ENCODE measurements at regions not wholly inside any gene's neighbourhood (a gene's known extent, or its start where the extent isn't known, plus 50 kb on each side); places are given as distances from the start of the nearest gene placed in this dataset.

DNA sequence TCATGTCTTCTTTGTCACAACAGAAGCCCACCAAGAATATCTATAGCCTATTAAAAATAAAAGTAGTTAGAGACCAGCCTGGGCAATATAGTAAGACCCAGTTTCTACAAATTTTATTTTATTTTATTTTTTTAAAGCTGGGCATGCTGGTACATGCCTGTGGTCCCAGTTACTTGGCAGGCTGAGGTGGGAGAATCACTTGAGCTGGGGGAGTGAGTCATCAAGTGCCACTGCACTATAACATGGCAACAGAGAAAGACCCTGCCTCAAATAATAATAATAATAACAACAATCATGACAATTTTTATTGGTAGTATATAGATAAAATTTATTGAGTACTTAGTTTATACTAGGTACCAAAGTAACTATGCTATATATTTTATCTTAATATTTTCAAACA lies 93.0 kb upstream of the NPFFR2 start:
- no peak for DNase-seq

DNA sequence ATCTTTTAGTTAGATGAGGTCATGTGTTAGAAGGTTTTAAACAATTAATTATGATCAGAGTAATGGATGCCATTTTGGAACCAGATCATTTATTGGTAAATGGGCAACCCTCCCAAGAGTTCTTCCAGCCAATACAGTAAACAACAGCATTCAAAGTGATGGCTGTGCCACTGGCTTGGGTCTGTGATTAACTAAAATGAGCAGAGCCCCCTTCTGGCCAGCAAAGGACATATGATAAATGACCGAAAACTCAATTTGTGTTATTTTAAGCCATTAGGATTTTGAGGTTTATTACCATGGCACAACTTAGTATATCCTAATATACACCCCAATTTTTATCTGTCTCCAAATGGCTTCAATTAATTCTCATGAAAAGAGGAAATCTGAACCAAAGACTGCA lies 90.8 kb upstream of the NPFFR2 start:
- no peak for DNase-seq

DNA sequence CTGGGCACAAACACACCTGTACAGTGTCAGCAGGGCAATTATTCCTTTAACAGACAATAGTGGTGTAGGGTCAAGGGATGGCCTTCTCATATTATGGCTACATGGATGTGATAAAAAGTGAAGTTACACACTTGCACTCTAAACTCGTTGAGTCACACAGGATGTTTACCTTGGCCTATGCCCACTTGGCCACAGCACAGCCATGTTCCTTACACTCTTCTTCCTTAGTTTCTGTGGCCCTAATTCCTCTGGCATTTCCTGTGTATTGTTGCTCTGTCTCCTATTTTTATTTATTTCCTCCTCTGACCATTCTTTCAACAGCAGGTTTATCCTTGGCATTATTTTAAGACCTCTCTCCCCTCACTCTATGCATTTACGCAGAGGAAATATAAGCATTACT lies 86.8 kb upstream of the NPFFR2 start:
- no peak for DNase-seq

DNA sequence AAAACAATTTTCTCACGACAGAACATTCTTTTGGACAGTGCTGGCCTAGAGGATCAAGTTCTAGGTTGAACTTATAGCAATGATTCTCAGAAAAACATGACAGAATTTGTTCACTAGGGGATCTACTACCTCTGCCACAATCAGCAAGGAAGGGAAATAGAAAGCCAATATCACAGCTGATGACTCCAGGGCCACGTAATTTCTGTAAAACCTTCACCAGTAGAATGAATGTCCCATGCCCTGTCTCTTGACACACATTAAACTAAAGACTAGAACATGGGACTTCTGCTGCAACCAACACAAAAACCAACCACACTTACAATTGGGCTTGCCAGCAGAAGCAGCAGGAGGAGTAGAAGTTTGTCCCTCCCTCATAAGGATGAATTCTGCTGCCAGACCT lies 86.0 kb upstream of the NPFFR2 start:
- DNase-seq = no peak

DNA sequence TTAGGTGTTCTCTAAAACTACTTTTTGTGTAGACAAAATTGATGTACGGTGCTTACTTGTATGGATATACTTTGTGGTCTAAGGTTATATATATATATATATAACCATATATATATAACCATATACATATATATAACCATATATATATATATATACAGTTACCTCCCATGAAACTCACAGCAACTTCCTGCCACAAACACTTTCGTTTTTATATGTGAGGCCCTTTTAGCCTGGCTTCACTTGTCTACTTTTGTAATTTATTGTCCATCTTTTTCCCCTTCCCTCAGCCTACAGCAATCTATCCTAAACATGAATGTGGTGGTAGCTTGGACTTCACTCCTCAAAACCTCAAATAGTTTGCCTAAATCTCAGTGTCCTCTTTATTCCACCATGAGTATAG lies 72.8 kb upstream of the NPFFR2 start:
- no peak for DNase-seq

DNA sequence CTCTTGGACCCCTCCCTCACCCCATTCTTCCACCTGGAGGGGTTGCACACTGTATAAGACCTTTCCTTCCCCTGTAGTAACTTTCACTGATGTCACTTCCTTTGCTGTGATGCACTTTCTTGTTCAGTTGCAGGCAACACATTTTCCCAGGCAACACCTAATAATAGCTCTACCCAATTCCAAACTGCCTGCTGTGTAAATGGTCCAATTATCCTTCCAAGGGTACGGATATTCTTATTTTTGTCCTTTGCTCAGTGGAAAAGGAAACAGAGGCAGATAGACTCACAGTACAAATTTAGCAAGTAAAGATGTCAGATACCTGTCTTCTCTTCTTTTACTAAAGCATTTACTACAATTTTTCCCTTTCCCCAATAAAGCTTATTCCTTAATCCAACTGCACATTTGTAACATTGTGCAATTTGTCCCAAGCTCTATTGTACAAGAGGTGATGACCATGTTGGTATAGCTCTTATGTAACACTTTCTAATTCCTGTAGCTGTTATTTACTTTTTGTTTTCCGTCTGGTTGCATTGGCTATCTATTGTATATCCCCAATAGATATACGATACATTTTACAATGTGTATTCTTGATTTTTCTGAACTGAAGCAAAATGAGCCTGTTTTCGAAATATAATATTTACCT lies 69.1 kb upstream of the NPFFR2 start:
- DNase-seq = no peak

DNA sequence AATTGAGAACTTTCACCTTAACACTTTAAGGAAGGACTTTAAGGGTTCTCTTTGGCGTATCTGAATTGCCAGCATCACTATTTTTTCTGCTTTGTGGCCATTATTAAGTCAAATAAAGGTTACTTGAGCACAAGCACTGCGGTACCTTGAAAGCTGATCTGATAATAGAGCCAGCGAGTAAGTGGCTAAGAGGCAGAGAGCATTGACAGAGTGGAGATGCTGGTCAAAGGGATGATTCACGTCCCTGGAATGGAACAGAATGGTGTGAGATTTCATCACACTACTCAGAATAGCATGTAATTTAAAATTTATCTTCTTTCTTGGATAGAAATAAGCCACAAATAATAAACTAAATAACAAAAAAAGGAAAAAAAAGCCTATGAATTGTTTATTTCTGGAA lies 57.1 kb upstream of the NPFFR2 start:
- peak; percentile 4 for DNase-seq

DNA sequence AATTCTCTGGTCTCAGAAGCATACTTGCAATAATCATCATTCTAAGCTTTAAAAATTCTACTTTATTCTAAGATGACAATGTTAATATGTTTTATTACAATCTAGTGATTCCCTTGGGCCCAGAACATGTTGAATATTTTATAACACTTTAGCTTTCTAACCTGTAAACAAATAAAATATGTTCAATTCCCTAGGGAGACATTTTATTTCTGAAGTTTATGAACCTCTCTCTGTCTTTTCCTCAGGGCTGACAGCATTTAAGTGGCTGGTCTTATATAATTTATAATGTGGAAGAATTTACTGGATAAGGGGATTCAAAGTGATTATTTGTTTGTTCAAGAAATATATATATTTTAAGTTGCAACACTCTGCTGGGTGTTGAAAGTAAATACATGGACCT lies 55.3 kb upstream of the NPFFR2 start:
- no peak for DNase-seq

DNA sequence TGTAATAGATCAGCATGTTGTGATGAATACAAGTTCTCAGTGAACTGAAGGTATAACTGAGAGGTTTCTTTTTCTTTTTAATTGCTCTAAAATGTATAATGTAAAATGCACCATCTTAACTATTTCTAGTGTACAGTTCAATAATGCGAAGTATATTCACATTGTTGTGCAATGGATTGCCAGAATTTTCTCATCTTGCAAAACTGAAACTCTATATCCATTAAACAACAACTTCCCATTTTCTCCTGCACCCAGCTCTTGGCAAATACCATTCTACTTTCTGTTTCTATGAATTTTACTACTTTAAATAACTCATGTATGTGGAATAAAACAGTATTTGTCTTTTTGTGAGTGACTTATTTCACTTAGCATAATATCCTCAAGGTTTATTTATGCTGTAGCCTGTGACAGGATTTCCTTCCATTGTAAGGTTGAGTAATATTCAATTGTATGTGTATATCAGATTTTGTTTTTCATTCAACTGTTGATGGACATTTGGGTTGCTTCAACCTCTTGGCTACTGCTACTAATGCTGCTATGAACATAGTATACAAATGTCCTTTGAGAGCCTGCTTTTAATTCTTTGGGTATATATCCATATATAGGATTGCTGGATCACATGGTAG lies 53.5 kb upstream of the NPFFR2 start:
- DNase-seq = no peak

DNA sequence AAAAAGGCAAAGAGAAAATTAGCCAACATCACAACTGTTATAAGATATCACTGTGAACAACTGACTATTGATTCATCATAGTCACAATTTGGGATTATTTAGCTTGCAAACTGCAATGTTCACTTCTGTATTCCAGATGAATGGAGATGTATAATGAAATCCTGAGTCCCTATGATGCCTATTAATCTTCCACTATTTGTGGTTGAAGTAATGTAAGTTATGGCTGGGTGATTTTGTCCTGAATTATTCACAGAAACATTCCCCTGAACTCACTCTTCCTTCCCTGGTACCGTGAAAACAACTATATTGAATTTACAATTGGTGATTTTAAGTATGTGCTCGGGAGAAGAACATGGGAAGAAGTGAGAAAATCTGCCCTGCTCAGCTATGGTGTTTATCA lies 50.8 kb upstream of the NPFFR2 start:
- DNase-seq = no peak

Measured in fibroblast of skin of scalp (primary cell).